HG03135 (cell line): ENCODE measurements at regions not wholly inside any gene's neighbourhood (a gene's known extent, or its start where the extent isn't known, plus 50 kb on each side); places are given as distances from the start of the nearest gene placed in this dataset.

ENCODE experiments used
- ATAC-seq: cut with Tn5 transposase; IDR thresholded peaks from one replicate; pipeline ENCODE4 v1.9.1; 2021; ENCODE audit warnings: mild to moderate bottlenecking, moderate library complexity; ENCODE audit not compliant: unreplicated experiment

DNA sequence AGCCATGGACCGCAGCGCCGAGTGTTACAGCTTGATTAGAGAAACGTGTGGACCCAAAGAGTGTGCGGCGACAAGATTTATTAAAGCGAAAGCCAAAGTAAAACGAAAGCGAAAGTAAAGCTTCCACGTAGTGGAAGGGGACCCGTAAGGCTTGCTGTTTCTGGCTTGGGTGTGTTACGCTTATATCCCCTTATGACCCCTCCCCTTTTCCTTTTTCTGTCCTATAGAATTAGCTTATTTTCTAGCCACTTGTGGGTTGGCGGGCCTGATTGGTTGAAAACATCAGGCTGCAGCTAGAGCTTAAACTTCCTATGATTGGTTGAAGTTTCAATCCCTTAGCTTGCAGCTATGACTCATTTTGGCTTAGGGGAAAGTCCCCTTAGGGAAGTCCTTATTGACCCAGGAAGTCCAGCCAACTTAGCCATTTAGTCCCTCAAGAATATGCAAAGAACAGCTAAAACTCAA is 969.7 kb downstream of the DCDC2C start:
- no peak for ATAC-seq

DNA sequence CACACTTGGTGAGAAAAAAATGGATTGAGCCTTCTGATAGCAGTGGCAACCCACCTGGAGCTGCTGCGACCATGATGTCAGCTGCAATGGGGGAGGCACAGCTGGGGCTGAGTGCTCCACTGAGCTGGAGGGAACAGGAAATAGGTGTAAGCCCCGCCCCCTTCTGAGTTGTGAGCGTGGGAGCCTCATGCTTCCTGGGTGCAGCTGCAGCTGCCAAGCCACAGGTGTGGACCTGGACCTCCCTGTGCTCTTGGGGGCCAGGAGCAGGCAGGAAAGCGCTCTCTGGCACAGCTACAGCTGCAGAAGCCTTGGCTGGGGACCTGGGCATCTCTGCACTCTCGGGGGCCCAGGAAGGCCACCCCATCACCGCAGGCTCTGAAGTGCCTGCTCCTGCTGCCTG is 970.6 kb downstream of the DCDC2C start:
- ATAC-seq: no peak

DNA sequence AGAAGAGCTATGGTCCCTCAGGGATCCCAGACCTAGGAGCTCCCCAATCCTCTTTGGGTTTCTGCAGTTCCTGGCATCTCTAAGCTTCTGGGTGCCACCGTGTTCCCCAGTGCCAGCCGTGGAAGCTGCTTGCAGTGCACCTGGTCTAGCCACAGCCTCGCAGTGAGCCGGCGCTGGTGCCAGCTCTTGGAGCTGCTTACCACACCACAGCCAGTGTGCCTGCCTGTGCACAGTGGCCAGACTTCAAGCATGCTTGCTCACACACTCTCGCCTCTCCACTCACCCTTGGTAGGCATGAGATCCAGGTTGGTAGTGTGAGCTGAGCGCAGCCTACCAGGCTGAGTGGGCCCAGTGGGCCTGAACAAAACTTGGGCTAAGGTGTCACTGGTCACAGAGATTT is 971.9 kb downstream of the DCDC2C start:
- no peak for ATAC-seq

DNA sequence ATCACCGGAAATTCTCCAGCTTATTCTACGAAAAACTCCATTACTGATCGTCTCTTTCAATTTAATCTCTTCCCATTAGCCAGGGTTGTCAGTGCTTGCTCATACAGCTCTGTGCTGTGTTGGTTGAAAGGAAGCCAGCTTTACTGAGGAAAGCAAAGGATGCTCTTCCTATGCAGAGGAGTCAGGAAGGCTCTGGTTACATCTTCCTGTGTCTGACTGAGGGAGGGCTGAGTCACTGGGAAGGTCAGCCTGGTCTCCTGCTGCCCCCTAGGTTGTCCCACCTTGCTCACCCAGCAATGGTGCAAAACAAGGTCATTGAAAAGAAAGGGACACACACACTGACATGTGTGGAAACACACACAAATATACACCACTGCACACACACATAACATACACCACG is 975.6 kb downstream of the DCDC2C start:
- no peak for ATAC-seq

DNA sequence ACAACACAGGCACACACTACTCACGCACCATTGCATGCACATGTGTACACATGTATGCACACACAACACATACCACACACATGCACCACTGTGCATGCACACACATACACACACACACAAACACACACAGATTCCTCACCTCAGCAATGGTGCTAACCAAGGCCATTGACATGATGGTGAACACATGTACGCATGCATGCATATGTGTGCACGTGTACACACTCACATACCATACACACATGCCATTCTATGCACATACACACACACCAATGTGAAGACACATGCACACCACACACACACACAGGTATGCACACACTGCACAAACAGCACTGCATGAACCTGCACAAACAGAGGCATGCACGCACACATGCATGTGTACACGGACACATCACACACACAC is 976.0 kb downstream of the DCDC2C start:
- ATAC-seq: no peak

DNA sequence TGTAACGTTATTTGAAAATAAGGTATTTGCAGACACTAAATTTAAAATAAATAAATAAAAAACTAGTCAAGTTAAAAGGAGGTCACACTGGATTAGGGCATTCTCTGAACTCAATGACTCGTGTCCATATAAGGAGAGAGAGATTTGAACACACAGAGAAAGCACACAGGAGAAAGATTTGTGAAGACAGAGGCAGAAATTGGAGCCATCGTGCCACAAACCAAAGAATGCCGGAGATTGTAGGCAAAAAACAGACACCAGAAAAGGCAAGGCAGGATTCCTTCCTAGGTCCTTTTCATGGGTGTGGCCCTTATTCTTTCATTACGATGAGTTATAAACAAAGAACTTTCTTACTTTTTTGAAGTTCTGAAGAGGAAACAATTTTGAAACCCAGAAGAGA is 981.5 kb downstream of the DCDC2C start:
- no peak for ATAC-seq

DNA sequence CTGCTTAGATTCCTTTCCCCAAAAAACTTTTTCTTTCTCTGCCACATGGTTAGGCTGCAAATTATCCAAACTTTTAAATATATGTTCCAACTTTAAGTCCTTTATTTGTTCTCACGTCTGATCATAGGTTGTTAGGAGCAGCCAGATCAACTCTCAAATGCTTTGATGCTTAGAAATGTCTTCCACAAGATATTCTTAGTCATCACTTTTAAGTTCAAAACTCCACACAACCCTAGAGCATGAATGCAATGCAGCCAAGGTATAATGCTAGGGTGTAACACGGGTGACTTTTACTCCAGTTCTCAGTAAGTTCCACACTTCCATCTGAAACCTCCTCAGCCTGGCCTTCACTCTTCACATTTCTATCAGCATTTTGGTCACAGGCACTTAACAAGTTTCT is 987.5 kb downstream of the DCDC2C start:
- no peak for ATAC-seq

DNA sequence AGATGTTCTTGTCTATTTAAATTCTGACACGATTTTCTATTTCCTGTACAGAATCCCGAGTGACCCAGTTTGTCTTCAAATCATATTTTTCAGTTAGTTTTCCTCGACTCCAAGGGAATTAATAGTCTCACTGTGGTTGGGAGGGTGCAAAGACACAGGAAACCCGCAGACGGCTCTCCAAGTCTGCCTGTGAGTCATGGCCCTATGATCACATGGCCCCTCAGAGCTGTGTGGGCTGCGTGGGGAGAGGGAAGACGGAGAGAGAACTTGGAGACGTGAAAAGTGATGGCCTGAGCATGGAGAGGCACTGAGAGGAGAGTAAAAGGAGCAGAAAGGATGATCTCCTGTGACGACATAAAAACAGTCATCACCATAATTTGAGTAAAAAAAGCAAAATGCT is 989.9 kb downstream of the DCDC2C start:
- ATAC-seq: no peak

DNA sequence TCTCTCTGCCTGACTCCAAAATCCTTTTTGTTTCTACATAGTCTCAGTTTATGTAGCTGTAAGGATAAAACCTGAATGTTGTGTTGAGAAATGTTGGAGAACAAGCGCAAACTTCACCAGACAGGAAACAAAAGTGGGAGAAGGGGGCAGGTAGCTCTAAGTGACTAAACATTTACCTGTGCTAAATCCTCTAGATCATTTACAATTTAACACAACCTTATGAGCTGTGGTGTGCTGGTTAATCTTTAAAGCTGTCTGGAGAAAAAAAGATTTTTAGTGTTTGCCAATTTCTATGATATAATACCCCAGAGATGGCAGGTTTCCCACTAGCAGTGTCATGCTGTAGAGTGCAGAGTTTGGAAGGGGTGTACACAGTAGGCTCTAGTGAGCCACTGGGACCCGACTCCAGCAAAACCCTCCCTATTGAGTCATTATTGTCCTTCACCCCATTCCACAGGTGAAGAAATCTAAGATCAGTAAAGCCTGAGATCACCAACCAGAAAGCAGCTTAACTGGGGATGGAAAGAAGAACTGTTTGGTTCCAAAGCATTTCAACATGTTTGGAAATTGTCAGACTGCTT is 992.0 kb downstream of the DCDC2C start:
- ATAC-seq: no peak

DNA sequence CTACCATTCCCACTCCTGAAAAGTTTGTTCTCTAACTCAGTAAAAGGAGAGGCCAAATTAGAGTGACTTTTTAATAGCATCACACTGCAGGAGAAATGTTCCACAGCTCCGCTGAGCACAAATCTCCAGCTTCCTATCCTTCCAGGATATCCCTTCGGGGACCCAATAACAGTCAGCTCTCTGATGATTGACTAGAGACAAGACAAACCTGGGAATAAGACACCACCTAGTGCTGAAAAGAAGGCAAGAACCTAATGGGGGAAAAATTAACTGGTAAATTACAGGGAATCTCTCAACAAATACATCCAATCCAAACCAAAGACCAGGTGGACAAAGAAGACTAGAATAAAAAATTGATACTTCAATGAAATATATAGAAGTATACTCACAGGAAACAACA is 977.1 kb upstream of the SOX11 start:
- no peak for ATAC-seq

DNA sequence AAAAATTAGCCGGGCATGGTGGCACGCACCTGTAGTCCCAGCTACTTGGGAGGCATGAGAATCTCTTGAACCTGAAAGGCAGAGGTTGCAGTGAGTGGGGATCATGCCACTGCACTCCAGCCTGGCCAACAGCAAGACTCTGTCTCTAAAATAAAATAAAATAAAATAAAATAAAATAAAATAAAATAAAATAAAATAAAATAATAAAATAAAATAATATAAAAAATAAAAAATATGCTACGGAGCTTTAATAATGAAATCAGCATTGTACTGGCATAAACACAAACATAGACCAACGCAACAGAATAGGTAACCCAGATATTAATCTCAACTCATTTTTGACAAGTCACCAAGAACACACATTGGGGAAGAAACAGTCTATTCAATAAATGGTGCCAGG is 973.4 kb upstream of the SOX11 start:
- no peak for ATAC-seq

DNA sequence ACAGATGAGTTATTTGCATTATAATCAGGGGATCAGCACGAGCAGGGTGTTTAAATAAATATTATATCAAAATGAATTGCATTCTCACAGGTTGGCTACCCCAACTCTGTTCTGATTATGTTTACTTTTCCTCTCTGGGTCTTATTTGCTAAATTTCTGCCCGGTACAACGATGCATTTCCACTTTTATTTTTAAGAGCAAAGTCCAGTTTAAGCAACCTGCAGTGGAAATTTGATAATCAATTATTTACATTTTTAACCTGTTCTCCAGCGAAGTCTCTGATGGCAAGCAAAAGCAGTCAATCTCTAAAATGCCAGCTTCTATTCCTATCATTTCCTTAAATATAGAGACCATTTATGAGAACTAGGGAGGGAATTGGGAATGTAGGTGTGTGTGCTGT is 966.6 kb upstream of the SOX11 start:
- ATAC-seq: no peak

DNA sequence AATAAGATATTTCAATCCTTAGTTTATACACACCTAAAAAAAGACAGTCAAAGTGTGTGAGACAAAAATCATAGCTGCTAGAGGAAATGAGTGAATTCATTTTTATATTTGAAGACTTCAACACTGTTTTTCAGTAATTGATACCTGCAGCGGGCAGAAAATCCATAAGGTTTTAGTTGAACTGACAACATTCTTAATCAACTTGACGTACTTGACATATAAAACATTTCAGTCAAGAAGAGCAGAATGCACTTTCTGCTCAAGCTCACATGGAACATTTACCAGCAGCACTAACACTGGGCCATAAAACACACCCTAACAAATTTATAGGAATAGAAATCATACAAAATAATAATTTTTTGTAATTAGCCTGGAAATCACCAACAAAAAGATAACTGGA is 959.6 kb upstream of the SOX11 start:
- ATAC-seq: no peak

DNA sequence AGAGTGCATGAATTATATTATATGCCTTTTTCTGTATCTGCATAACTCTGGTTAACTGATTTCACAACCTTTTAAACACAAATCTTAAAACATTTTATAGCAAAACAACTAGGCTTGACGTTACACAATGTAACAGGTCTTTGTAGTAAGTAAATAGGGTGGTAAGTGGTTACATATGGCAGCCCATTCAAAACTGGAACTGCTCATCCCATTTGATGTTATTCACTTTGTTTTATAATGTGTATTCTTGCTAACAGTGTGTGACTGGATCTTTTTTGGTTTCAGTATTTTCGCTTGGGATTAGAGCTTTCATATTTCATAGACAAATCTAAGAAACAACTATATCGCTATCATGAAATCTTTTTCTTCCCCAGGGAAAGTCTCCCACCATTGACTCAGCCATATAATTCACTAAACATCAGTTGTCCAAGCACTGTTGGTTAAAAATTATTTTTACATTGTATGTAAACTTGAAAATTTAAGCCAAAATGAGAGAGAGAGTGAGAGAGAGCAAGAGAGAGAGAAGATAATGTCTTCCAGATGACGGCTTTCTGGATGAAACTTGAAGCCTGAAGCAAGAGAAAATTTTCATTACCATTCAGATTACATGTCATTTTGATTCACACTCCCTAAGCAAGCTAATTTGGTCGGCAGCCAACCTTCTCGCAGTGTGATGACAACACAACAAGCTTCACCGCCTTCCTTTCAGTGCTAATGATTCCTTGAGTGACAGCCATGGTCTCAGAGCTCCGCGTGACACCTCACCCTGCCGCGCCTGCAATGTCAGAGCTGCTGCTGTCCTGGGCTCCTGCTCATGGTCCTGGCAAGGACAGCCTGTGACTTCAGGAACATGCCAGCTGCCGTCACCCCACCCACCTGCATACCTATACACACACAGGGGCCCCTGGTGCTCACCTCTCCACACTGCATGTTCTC is 946.9 kb upstream of the SOX11 start:
- ATAC-seq: no peak

DNA sequence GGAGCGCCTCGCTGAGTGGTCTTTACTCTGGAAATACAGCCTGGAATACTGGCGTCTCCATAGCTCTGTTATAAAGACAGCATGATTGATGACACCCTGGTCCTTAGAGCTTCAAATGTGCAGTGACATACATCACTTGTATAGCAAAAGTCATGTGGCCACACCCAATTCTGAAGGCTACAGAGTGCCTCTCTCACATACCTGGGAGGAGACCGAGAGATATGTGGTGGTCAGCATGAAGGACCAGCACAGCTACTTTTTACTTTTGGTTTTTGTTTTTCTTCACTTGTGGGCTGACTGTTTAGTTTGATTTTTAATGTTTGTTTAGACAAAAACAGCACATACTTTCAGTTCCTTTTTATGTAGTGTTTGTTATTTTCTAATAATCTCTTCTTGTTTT is 938.5 kb upstream of the SOX11 start:
- ATAC-seq: no peak

DNA sequence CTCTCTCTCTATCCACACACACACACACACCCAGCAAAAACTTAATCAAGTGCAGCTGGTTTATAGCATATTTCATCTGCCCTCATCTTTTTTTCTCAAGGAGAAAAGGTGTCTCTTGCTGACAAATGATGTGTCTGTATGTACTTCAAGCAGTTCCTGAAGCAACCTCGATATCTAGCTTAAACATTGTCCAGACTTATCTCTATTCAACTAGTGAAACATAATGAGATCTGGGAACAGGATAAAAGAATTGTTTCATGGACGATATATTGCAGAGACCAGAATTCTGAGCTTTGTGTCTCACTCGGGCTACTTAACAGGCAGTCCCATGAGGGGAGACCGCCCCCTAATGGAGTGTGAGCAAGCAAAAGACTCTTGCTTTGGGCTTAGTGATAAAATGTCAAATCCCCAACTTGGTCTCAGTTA is 929.2 kb upstream of the SOX11 start:
- no peak for ATAC-seq

DNA sequence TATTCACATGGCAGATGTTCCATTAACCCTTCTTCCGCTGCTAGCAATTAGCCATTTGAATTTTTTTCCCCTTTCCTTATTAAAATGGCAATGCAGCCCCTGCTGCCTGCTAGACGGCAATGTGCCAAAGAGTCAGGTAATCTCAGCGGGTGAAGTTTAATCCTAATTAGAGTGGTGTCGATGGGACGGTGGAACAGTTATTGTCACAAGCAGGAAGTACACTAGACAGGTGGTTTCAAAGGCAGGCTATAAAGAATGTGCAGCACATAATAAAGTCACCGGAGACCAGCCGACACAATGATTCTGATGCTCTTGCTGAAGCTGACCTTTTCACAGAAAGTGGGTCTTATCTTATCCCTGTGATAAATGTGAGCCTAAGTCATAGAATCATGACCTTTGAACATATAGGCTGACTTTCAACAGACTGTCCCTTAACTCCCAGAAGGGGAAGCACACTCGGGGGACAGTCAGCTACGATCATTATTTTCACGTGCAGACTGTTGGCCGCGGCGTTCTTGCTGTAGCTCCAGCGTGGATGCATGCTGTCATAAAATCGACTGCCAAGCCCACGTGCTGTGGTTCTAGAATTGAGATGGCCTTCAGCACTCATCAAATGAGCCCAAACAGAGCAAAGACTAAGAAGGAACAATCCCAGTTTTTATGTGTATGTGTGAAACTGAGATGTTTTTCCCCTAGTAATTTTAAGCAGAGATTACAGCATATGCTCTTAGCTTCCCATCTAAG is 926.2 kb upstream of the SOX11 start:
- no peak for ATAC-seq

DNA sequence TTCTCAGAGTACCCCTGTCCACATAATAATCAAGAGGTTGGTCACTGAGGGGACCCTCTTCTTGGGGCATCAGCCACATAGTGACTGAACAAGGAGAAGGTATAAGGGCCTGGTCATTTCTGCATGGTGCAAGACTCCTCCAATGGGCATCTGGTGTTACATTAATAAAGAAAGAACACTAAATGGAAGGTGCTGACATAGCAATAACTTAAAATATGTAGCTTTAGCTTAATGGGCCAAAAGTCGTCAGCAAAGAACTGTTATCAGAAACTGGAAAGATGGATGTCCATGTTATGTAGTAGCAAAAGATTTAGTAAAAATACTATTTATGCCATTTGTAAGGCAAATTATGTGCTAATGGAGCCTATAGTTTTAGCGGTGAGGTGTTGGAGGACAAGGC is 916.5 kb upstream of the SOX11 start:
- no peak for ATAC-seq

DNA sequence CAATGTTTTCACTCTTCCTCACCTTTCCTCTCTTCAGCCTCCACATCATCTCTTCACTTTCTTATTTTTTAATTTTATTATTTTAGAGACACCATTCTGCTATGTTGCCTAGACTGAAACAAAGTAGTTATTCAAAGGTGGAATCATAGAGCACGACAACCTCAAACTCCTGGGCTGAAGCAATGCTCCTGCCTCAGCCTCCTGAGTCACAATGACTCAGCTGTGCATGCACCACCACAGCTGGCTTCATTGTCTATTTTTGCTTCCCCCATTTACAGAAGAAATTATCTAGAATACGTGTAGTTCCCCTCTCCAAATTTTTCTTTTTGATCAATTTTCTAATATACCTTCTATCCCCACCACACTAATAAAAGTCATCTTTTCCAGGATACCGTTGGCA is 911.5 kb upstream of the SOX11 start:
- ATAC-seq: no peak

DNA sequence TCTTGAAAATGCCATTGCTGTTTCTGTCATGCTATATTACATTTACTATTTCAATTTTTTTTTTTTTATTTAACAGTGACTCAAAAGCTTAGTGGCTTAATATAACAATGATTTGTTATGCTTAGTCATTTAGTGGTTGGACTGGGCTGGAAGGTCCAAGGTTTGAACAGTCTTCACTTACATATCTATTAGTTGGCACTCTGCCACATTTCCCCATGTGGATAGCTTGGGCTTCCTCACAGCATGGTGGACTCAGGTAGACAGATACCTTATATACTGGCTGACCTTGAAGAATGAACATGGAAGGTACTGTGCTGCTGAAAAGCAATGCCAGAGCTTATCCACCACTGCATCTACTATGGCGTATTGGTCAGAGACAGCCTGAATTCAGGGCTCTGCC is 909.5 kb upstream of the SOX11 start:
- ATAC-seq: no peak

DNA sequence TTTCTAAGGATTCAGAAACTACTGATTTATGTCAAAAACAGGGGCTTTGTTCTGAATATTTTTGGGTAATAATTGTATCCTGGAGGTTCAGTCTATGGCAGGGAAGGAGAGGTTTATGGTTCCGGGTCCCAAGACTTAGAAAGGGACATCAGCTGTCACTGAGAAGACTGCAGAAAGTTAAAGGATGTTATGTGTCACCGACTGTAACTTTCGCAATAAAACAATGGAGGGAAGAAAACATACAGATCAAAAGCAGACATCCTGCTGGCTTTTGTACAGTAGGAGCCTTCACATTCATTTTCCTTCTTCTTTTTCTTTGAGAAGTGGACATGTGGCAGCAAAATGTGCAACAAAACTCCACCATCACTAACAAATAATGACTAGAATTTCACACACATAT is 900.7 kb upstream of the SOX11 start:
- ATAC-seq: no peak

DNA sequence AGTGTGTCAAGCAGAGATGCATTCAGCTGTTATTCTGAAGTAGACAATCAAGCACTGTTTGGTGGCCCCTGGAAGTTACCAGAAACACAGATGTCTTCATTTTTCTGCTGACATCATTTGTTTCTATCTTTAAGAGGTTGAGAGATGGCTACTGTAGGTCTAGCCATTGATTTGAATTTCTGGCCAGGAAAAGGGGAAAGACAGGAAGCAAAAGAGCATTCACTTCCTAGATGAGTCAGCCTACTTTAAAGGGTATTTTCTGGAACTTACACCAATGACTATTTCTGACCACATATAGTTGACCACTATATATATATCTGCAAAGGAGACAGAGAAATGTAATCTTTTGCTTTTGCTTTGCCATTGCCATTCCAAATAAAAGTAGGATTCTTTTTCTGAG is 900.1 kb upstream of the SOX11 start:
- ATAC-seq: no peak
